Transverse colon (tissue), 4 donors: ENCODE measurements at regions not wholly inside any gene's neighbourhood (a gene's known extent, or its start where the extent isn't known, plus 50 kb on each side); places are given as distances from the start of the nearest gene placed in this dataset.

ENCODE experiments used
- DNase-seq: peaks from one replicate; pipeline ENCODE4 v3.0.0-alpha.2; 2019
- H3K27ac ChIP-seq, 4 donors: fragments of 200-600 bp; sonication (generic); 2 replicates each; pipeline ENCODE4 v1.5.1; 2016 to 2018; ENCODE audit warnings: inconsistent platforms in 4 of 4
- H3K27me3 ChIP-seq: fragments of 200-600 bp; sonication (generic); 2 replicates; pipeline ENCODE4 v1.5.1; 2017; ENCODE audit warnings: inconsistent platforms
- H3K36me3 ChIP-seq, 4 donors: fragments of 200-600 bp; sonication (generic); 2 replicates each; pipeline ENCODE4 v1.5.1; 2017 to 2019; ENCODE audit warnings: inconsistent platforms in 4 of 4
- H3K4me1 ChIP-seq, 4 donors: fragments of 200-600 bp; sonication (generic); 2 replicates each; pipeline ENCODE4 v1.5.1; 2017 to 2020; ENCODE audit warnings: inconsistent platforms in 4 of 4
- H3K4me3 ChIP-seq, 4 donors: fragments of 200-600 bp; sonication (generic); 1 replicate in 1 of 4; 2 replicates in 3 of 4; pipeline versions ENCODE4 v1.5.1 to v1.6.1; 2017 to 2019; ENCODE audit warnings: inconsistent platforms in 4 of 4
- H3K9me3 ChIP-seq, 2 donors: fragments of 200-600 bp; sonication (generic); 2 replicates each; pipeline ENCODE4 v1.5.1; 2017 to 2019; ENCODE audit warnings: inconsistent platforms in 2 of 2
- CTCF ChIP-seq, 5 experiments: fragments of 200-600 bp in 3 of 5; fragments of 450-650 bp in 2 of 5; sonication (generic) in 3 of 5; IDR thresholded peaks; 1 replicate in 2 of 5; 2 replicates in 3 of 5; pipeline ENCODE4 v1.5.1; 2016 to 2017; ENCODE audit warnings: antibody characterized with exemption in 5 of 5, inconsistent platforms in 3 of 5, mild to moderate bottlenecking in 2 of 5, moderate library complexity in 1 of 5
- EP300 ChIP-seq: sonication (generic); formaldehyde crosslinking; IDR thresholded peaks from one replicate; pipeline ENCODE4 v1.6.1; 2017; ENCODE audit warnings: antibody characterized with exemption, low read depth
- POLR2A ChIP-seq: fragments of 450-650 bp; IDR thresholded peaks from one replicate; pipeline ENCODE4 v1.6.1; 2016; ENCODE audit warnings: antibody characterized with exemption, mild to moderate bottlenecking, moderate library complexity
- POLR2AphosphoS5 ChIP-seq, 3 donors: sonication (generic); formaldehyde crosslinking; IDR thresholded peaks; one replicate each; pipeline ENCODE4 v1.6.1; 2016; ENCODE audit warnings: antibody characterized with exemption in 3 of 3
- WGBS, 2 donors: methylation state at CpG; one replicate each; pipeline ENCODE4 v1.1.5; 2018; ENCODE audit warnings: low coverage in 1 of 2; 5-methylcytosine and 5-hydroxymethylcytosine counted together
- in situ Hi-C, 4 donors: fragments of 200-750 bp; cut with MboI; loops; one replicate each; pipeline versions ENCODE4 v1.15.0 to v1.15.1; 2017; ENCODE audit warnings: low sequenced_read_pairs in 3 of 4, low pct_ligation_motif_present in 1 of 4, low pct_unique_long_range_greater_than_20kb in 1 of 4
- intact Hi-C: fragments of 100-400 bp; cut with DNase I; formaldehyde crosslinking; loops from one replicate; pipeline ENCODE4 v1.15.1; 2023; ENCODE audit warnings: low total_unique reads

GRCh38 chr4:179762840-179763239 is 2320.6 kb upstream of the AGA start:
- 72% methylated on average over 5 of the region's 5 CpGs; no CpG with 5 or more reads in 1 of the 2 donors for WGBS, 2 donors
- in situ Hi-C loops = no loop called here
- TF ChIP-seq EP300 = no peak
- TF ChIP-seq CTCF (IDR thresholded peaks at IDR 0.05) = no peak
- no peak for TF ChIP-seq POLR2A
- no peak for TF ChIP-seq POLR2AphosphoS5 (IDR thresholded peaks at IDR 0.05)
- no peak for DNase-seq
- Histone ChIP-seq H3K9me3 (peaks cover 0 to 1% of the 10 kb centered on the region in 2 donors), H3K27me3 (no peaks in the 10 kb centered on the region), H3K4me3 (no peak overlapping the region), H3K36me3 (no peaks in the 10 kb centered on the region), H3K4me1 (no peaks in the 10 kb centered on the region), H3K27ac (no peak overlapping the region)
- intact Hi-C loops = no loop called here

GRCh38 chr4:179766938-179767337 is 2324.7 kb upstream of the AGA start:
- in situ Hi-C loops (no loop called here), intact Hi-C loops (no loop called here)
- 70 to 80% methylated on average over 1 to 4 of the region's 4 CpGs for WGBS, 2 donors
- DNase-seq = no peak
- H3K36me3 ChIP-seq = no peaks in the 10 kb centered on the region
- no peaks in the 10 kb centered on the region for H3K27me3 ChIP-seq
- no peak overlapping the region for H3K27ac ChIP-seq
- no peak for TF ChIP-seq EP300
- TF ChIP-seq POLR2AphosphoS5 (IDR thresholded peaks at IDR 0.05) = no peak
- TF ChIP-seq POLR2A = no peak
- no peak for TF ChIP-seq CTCF (IDR thresholded peaks at IDR 0.05)
- H3K9me3 ChIP-seq = peaks cover 0 to 3% of the 10 kb centered on the region in 2 donors
- no peak overlapping the region for H3K4me3 ChIP-seq
- H3K4me1 ChIP-seq = no peaks in the 10 kb centered on the region

- Histone ChIP-seq H3K27me3 (no peaks in the 10 kb centered on the region), H3K36me3 (no peaks in the 10 kb centered on the region), H3K9me3 (peaks cover 0 to 3% of the 10 kb centered on the region in 2 donors), H3K4me1 (no peaks in the 10 kb centered on the region), H3K4me3 (no peak overlapping the region), H3K27ac (no peak overlapping the region)
- DNase-seq = no peak
- WGBS, 2 donors = 87 to 88% methylated on average over 3 of the region's 3 CpGs
- intact Hi-C loops (no loop called here), in situ Hi-C loops (no loop called here)
- TF ChIP-seq POLR2A = no peak
- TF ChIP-seq EP300 = no peak
- no peak for TF ChIP-seq CTCF (IDR thresholded peaks at IDR 0.05)
- no peak for TF ChIP-seq POLR2AphosphoS5 (IDR thresholded peaks at IDR 0.05)
Observed at GRCh38 chr4:179768996-179769395, 2326.8 kb upstream of the AGA start.

GRCh38 chr4:179797738-179798137 is 2355.5 kb upstream of the AGA start:
- H3K27ac ChIP-seq = no peak overlapping the region
- TF ChIP-seq POLR2A (no peak), CTCF (IDR thresholded peaks at IDR 0.05) (no peak), POLR2AphosphoS5 (IDR thresholded peaks at IDR 0.05) (no peak), EP300 (no peak)
- H3K9me3 ChIP-seq = no peaks in the 10 kb centered on the region
- H3K4me1 ChIP-seq = no peaks in the 10 kb centered on the region
- no peaks in the 10 kb centered on the region for H3K36me3 ChIP-seq
- WGBS, 2 donors = 62 to 66% methylated on average over 3 to 5 of the region's 5 CpGs
- intact Hi-C loops (no loop called here), in situ Hi-C loops (no loop called here)
- H3K27me3 ChIP-seq = no peaks in the 10 kb centered on the region
- H3K4me3 ChIP-seq = no peak overlapping the region
- no peak for DNase-seq
